ENCODE measurements at regions not wholly inside any gene's neighbourhood (a gene's known extent, or its start where the extent isn't known, plus 50 kb on each side); places are given as distances from the start of the nearest gene placed in this dataset.

DNA sequence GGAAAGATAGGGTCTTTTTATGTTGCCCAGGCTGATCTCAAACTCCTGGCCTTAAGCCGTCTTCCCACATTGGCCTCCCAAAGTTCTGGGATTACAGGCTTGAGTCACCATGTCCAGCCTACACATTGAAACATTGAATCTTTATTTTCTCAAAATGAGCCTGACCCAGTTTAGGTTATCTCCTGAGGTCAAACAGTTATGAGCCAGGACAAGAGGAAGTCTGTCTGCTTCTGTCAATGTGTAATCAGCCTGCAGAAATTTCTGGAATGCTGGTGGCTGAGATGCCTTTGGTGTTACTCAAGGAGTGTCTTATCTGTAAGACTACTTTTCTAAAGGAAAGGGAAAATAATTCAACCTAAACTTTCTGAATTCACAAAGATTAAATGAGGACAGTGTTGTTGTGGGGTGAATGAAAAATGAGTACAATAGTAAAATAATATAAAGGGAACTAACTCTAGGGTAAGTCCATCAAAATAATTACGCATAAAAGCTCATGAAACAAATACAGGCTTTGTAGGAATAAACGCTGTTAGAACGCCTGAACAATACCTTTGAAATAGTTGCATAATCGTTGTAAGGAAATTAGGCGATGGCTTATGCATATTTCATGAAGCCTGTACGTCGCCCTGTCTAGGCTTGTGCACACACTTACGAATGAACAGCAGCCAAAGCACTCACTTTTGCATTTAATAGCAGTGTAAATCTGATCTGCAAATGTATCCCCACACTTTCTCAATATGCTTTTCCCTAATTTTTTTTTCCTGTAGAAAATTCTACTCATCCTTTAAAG lies 260.8 kb downstream of the RDH14 start:
- no peak for TF ChIP-seq POLR2A (IDR thresholded peaks at IDR 0.05)
- TF ChIP-seq, protein P1, sequence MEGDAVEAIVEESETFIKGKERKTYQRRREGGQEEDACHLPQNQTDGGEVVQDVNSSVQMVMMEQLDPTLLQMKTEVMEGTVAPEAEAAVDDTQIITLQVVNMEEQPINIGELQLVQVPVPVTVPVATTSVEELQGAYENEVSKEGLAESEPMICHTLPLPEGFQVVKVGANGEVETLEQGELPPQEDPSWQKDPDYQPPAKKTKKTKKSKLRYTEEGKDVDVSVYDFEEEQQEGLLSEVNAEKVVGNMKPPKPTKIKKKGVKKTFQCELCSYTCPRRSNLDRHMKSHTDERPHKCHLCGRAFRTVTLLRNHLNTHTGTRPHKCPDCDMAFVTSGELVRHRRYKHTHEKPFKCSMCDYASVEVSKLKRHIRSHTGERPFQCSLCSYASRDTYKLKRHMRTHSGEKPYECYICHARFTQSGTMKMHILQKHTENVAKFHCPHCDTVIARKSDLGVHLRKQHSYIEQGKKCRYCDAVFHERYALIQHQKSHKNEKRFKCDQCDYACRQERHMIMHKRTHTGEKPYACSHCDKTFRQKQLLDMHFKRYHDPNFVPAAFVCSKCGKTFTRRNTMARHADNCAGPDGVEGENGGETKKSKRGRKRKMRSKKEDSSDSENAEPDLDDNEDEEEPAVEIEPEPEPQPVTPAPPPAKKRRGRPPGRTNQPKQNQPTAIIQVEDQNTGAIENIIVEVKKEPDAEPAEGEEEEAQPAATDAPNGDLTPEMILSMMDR (IDR thresholded peaks at IDR 0.05), result no peak
